Chondrocyte (in vitro differentiated cells): ENCODE measurements at regions not wholly inside any gene's neighbourhood (a gene's known extent, or its start where the extent isn't known, plus 50 kb on each side); places are given as distances from the start of the nearest gene placed in this dataset.

Source experiments
- DNase-seq: peaks from one replicate; pipeline ENCODE4 v3.0.0; 2021; ENCODE audit warnings: mixed read lengths, low spot score
- H3K27ac Mint-ChIP-seq: one replicate; pipeline ENCODE4 v1.8.0; 2021; ENCODE audit warnings: mild to moderate bottlenecking, moderate library complexity, mixed read lengths; ENCODE audit not compliant: unreplicated experiment
- H3K27me3 Mint-ChIP-seq: 2 replicates; pipeline ENCODE4 v1.8.0; 2021; ENCODE audit warnings: low read depth, mixed read lengths
- H3K36me3 Mint-ChIP-seq: 2 replicates; pipeline ENCODE4 v1.8.0; 2021; ENCODE audit warnings: low read depth, mixed read lengths
- H3K4me1 Mint-ChIP-seq: 2 replicates; pipeline ENCODE4 v1.8.0; 2021; ENCODE audit warnings: low read depth, mild to moderate bottlenecking, mixed read lengths
- H3K4me3 Mint-ChIP-seq: one replicate; pipeline ENCODE4 v1.8.0; 2021; ENCODE audit warnings: mild to moderate bottlenecking, moderate library complexity, mixed read lengths; ENCODE audit not compliant: unreplicated experiment
- H3K9me3 Mint-ChIP-seq: 2 replicates; pipeline ENCODE4 v1.8.0; 2021; ENCODE audit warnings: low read depth, mixed read lengths
- TF ChIP-seq, protein P1 (sequence below): fragments of 200-600 bp; sonication (generic); IDR thresholded peaks from 2 replicates; pipeline ENCODE4 v1.5.0; 2021; ENCODE audit warnings: antibody characterized with exemption, mild to moderate bottlenecking, moderate library complexity

DNA sequence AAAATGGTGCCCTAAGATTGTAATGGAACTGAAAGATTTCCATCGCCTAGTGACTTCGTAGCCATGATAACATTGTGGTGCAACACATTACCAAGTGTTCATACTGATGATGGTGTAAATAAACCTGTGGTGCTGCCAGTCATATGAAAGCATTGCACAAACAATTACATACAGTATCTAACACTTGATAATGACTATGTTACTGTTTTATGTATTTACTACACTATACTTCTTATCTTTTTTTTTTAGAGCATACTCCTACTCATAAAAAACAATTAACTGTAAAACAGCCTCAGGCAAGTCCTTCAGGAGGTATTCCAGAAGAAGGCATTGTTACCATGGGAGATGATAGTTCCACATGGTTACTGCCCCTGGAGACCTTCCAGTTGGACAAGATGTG is 152.7 kb upstream of the EDNRA start:
- TF ChIP-seq, protein P1, sequence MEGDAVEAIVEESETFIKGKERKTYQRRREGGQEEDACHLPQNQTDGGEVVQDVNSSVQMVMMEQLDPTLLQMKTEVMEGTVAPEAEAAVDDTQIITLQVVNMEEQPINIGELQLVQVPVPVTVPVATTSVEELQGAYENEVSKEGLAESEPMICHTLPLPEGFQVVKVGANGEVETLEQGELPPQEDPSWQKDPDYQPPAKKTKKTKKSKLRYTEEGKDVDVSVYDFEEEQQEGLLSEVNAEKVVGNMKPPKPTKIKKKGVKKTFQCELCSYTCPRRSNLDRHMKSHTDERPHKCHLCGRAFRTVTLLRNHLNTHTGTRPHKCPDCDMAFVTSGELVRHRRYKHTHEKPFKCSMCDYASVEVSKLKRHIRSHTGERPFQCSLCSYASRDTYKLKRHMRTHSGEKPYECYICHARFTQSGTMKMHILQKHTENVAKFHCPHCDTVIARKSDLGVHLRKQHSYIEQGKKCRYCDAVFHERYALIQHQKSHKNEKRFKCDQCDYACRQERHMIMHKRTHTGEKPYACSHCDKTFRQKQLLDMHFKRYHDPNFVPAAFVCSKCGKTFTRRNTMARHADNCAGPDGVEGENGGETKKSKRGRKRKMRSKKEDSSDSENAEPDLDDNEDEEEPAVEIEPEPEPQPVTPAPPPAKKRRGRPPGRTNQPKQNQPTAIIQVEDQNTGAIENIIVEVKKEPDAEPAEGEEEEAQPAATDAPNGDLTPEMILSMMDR, result no peak
- H3K27me3 Mint-ChIP-seq, result no peaks in the 10 kb centered on the region
- peaks cover 3% of the 10 kb centered on the region for H3K9me3 Mint-ChIP-seq
- H3K4me1 Mint-ChIP-seq, result peaks cover 51% of the 10 kb centered on the region
- H3K4me3 Mint-ChIP-seq, result no peak overlapping the region
- no peaks in the 10 kb centered on the region for H3K36me3 Mint-ChIP-seq
- no peak for DNase-seq
- no peak overlapping the region for H3K27ac Mint-ChIP-seq

DNA sequence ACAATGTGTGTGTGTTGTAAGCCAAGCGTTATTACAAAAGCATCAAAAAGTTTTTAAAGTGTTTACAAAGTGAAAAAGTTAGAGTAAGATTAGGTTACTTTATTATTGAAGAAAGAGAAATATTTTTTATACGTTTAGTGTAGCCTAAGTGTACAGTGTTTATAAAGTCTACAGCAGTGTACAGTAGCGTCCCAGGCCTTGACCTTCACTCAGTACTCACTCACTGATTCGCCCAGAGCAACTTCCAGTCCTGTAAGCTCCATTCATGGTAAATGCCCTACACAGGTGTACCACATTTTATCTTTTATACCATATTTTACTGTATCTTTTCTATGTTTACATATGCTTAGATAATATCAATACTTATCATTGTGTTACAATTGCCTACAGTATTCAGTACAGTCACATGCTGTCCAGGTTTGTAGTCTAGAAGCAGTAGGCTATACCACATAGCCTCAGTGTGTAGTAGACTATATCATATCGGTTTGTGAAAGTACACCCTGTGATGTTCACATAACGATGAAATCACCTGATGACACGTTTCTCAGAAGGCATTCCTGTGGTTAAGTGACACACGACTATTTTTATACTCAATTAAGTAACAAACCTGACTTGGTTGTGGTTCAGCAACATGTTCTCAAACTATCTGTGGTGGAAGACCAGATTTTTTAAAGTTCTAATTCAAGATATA is 152.0 kb upstream of the EDNRA start:
- no peak overlapping the region for H3K4me3 Mint-ChIP-seq
- peaks cover 3% of the 10 kb centered on the region for H3K9me3 Mint-ChIP-seq
- H3K27me3 Mint-ChIP-seq, result no peaks in the 10 kb centered on the region
- no peak for DNase-seq
- peaks cover 52% of the 10 kb centered on the region for H3K4me1 Mint-ChIP-seq
- H3K36me3 Mint-ChIP-seq, result no peaks in the 10 kb centered on the region
- TF ChIP-seq, protein P1, result no peak
- no peak overlapping the region for H3K27ac Mint-ChIP-seq

DNA sequence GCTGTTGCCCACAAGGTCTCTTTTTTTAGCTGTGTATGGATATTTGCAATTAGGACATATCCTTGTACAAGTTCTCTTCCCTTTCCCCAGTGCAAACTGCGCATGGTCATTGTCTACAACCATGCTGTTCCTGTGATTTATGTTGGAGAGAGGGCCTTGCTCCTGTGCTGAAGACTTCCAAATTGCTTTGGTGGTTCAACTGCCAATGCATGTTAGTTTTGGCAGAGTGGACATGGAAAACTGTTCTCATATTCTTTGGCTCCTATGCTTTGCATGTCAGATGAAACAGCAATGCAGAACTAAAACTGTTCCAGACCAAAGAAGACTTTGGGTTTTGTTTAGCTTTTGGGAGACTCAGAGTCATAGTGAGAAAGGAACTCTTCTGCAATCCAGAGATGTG is 148.8 kb upstream of the EDNRA start:
- TF ChIP-seq, protein P1, result no peak
- DNase-seq, result no peak
- Mint-ChIP-seq H3K27ac (no peak overlapping the region), H3K9me3 (no peaks in the 10 kb centered on the region), H3K27me3 (no peaks in the 10 kb centered on the region), H3K4me3 (no peak overlapping the region), H3K4me1 (peaks cover 55% of the 10 kb centered on the region), H3K36me3 (no peaks in the 10 kb centered on the region)

DNA sequence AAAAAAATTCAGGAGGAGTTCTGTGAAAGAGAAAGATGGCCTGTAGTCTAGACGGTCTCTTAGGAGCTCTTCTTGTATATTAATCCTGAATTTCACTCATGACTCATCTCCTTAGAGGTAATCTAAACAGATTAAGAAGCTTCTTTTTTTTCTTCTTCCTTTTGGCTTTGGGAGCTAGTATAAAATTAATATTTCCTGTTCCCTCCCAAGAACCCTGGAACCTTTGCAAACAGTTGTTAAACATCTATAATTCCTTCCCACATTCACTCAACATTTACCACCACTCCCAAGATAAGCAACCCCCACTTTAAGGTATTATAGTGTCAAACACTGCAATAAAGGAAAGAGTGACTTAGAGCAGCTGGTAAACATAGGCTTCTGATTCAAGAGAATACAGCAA is 146.4 kb upstream of the EDNRA start:
- DNase-seq, result no peak
- Mint-ChIP-seq H3K36me3 (no peaks in the 10 kb centered on the region), H3K27me3 (no peaks in the 10 kb centered on the region), H3K27ac (peak overlapping the region; percentile 46), H3K4me3 (no peak overlapping the region), H3K9me3 (no peaks in the 10 kb centered on the region), H3K4me1 (peaks cover 49% of the 10 kb centered on the region)
- TF ChIP-seq, protein P1, result no peak

DNA sequence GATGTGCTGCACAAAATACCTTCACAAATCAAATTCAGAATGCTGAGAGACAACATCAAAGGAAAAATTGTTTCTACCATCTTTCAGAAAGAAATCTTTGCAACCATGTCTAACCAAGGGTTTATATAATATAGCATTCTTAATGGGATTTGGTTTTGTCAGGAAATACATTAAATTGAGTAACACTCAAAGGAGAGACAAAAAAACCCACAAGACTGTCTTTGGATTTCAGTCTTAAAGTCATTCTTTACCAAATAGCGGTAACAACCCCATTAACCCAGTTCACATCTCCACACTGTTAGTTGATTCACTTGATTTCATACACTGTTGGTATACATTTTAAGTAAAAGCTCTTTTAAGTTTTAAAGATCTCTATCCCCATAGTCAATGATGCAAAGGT is 145.7 kb upstream of the EDNRA start:
- TF ChIP-seq, protein P1, result no peak
- Mint-ChIP-seq H3K27ac (no peak overlapping the region), H3K27me3 (no peaks in the 10 kb centered on the region), H3K4me3 (no peak overlapping the region), H3K4me1 (peaks cover 54% of the 10 kb centered on the region), H3K9me3 (no peaks in the 10 kb centered on the region), H3K36me3 (no peaks in the 10 kb centered on the region)
- DNase-seq, result no peak
